Epithelial cell of esophagus (primary cell): ENCODE measurements at regions not wholly inside any gene's neighbourhood (a gene's known extent, or its start where the extent isn't known, plus 50 kb on each side); places are given as distances from the start of the nearest gene placed in this dataset.

ENCODE experiments used
- DNase-seq: peaks from one replicate; pipeline ENCODE4 v3.0.0; 2010; ENCODE audit warnings: low read depth
- H3K4me3 ChIP-seq: 2 replicates; pipeline ENCODE4 v1.5.1; 2011; ENCODE audit warnings: mild to moderate bottlenecking, low read length, control low read depth
- TF ChIP-seq, protein P1 (sequence below): IDR thresholded peaks from 2 replicates; pipeline ENCODE4 v1.5.1; 2011; ENCODE audit warnings: low read depth, mild to moderate bottlenecking, low read length, control low read depth, inconsistent platforms; ENCODE audit not compliant: insufficient read depth; ENCODE audit errors: missing control alignments

DNA sequence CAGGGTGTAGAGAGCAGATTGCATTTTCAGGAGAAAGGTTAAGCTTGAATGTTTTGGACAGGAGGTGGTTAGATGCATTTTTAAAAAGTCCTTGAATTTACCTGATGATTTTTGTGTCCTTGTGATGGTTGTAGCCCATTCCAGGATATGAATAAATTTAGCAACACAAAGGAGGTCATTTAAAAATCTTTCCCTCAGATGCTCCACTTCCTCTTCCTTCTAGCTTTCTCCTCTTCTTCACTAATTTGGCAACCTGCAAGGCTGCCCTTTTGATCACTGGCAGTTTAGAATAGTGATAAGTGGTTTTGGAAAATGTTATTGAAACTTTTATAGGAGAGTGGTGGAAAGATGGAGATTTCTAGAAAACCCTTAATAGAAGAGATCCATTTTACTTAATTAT, 124.0 kb downstream of the LMO4 start:
- DNase-seq, result no peak
- TF ChIP-seq, protein P1, sequence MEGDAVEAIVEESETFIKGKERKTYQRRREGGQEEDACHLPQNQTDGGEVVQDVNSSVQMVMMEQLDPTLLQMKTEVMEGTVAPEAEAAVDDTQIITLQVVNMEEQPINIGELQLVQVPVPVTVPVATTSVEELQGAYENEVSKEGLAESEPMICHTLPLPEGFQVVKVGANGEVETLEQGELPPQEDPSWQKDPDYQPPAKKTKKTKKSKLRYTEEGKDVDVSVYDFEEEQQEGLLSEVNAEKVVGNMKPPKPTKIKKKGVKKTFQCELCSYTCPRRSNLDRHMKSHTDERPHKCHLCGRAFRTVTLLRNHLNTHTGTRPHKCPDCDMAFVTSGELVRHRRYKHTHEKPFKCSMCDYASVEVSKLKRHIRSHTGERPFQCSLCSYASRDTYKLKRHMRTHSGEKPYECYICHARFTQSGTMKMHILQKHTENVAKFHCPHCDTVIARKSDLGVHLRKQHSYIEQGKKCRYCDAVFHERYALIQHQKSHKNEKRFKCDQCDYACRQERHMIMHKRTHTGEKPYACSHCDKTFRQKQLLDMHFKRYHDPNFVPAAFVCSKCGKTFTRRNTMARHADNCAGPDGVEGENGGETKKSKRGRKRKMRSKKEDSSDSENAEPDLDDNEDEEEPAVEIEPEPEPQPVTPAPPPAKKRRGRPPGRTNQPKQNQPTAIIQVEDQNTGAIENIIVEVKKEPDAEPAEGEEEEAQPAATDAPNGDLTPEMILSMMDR, result no peak
- H3K4me3 ChIP-seq, result no peak overlapping the region

DNA sequence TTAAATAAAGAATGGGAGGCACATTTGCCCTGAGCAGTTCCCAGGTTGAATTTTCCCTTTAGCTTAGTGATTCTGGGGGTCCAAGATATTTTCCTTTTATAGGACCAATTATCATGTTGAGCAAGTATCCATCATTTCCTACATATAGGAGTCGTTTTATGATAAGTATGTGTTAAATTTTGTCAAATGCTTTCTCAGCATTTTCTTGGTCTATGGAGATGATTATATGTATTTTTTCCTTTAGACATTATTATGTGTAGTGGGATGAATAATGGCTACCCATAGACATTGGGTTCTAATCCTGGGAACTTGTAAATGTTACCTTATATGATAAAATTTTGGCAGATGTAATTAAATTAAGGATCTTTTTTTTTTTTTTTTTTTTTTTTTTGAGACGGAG, 128.7 kb downstream of the LMO4 start:
- no peak for DNase-seq
- no peak overlapping the region for H3K4me3 ChIP-seq
- TF ChIP-seq, protein P1, result no peak

- DNase-seq, result no peak
- no peak overlapping the region for H3K4me3 ChIP-seq
- TF ChIP-seq, protein P1, result no peak
Measured at GRCh38 chr1:87462894-87463293, 134.2 kb downstream of the LMO4 start.

- H3K4me3 ChIP-seq, result no peak overlapping the region
- DNase-seq, result no peak
- TF ChIP-seq, protein P1, result no peak
Measured at GRCh38 chr1:87464022-87464490, 135.4 kb downstream of the LMO4 start.

- H3K4me3 ChIP-seq, result no peak overlapping the region
- TF ChIP-seq, protein P1, result no peak
- no peak for DNase-seq
Measured at GRCh38 chr1:87466621-87467020, 137.9 kb downstream of the LMO4 start.

GRCh38 chr1:87472716-87473115, 144.0 kb downstream of the LMO4 start:
- TF ChIP-seq, protein P1, result no peak
- DNase-seq, result no peak

GRCh38 chr1:87473203-87473661, 144.6 kb downstream of the LMO4 start:
- H3K4me3 ChIP-seq, result no peak overlapping the region
- DNase-seq, result peak; percentile 24
- TF ChIP-seq, protein P1, result no peak

More at GRCh38 chr1:87472716-87473115, 144.0 kb downstream of the LMO4 start:
- H3K4me3 ChIP-seq, result no peak overlapping the region
